ENCODE measurements at regions not wholly inside any gene's neighbourhood (a gene's known extent, or its start where the extent isn't known, plus 50 kb on each side); places are given as distances from the start of the nearest gene placed in this dataset.

GRCh38 chr5:167392240-167392639 lies 899.2 kb upstream of the WWC1 start:
- no peak for TF ChIP-seq CTCF (IDR thresholded peaks at IDR 0.05)

GRCh38 chr5:167393358-167393757 lies 898.1 kb upstream of the WWC1 start:
- no peak for TF ChIP-seq CTCF (IDR thresholded peaks at IDR 0.05)

- TF ChIP-seq CTCF (IDR thresholded peaks at IDR 0.05) = no peak
Observed at GRCh38 chr5:167402671-167403070, 888.8 kb upstream of the WWC1 start.

GRCh38 chr5:167406513-167406912 lies 884.9 kb upstream of the WWC1 start:
- TF ChIP-seq CTCF (IDR thresholded peaks at IDR 0.05) = no peak

GRCh38 chr5:167412556-167412955 lies 878.9 kb upstream of the WWC1 start:
- TF ChIP-seq CTCF (IDR thresholded peaks at IDR 0.05) = no peak

- TF ChIP-seq CTCF (IDR thresholded peaks at IDR 0.05) = no peak
Observed at GRCh38 chr5:167413506-167413905, 877.9 kb upstream of the WWC1 start.

GRCh38 chr5:167414611-167415010 lies 876.8 kb upstream of the WWC1 start:
- TF ChIP-seq CTCF (IDR thresholded peaks at IDR 0.05) = no peak

All from LNCAP (cell line).